NCI-H187 treated with DMSO at 0.1 percent for 48 hours (cell line): ENCODE measurements at regions not wholly inside any gene's neighbourhood (a gene's known extent, or its start where the extent isn't known, plus 50 kb on each side); places are given as distances from the start of the nearest gene placed in this dataset.
"Not testable (repeated sequence)": the region's sequence is repeated elsewhere in the genome, so short reads cannot be mapped to it uniquely, and the experiment has no call there.

Source experiments
- DNase-seq: peaks from one replicate; lab custom pipeline; 2025; lab: John Stamatoyannopoulos, UW

- DNase-seq = no peak
These were observed 58.4 kb upstream of the WAPL start for GRCh38 chr10:86579883-86580520.

DNA sequence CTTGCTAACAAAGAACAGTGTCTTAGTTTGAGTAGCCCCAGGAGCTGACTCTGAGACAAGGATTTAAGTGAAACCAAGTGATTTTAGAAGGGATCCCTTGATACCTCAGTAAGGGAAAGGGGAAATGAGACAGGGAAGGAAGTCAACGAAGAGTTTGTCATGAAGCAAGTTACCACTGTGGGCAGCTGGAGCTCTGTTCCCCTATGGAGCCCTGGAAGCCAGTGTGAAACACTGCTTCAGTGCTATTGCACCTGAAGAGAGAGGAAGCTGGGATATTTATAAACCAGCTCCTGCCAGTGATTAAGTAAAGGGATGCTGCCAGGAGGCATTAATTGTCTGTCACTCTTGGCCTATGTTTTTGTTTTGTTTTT, 58.9 kb upstream of the WAPL start:
- no peak for DNase-seq

DNA sequence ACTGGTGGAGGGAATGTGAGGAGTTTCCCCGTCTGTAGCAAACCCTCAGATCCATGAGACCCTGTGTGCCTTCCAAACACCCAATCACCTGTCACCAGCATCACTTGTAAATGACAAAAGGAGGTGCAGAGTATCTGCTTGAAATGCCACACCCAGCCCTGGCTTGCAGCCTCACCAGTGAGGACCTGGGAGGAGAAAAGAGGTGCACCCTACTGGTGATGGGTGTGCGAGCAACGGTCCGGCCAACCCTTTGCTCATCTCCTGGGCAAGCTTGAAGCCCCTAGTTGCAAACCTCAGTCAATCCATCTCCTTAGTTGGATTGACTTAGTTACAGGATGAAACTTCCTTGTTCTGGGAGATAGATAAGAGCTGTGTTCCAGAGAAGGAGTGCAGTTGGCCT, 62.4 kb upstream of the WAPL start:
- DNase-seq = no peak

DNA sequence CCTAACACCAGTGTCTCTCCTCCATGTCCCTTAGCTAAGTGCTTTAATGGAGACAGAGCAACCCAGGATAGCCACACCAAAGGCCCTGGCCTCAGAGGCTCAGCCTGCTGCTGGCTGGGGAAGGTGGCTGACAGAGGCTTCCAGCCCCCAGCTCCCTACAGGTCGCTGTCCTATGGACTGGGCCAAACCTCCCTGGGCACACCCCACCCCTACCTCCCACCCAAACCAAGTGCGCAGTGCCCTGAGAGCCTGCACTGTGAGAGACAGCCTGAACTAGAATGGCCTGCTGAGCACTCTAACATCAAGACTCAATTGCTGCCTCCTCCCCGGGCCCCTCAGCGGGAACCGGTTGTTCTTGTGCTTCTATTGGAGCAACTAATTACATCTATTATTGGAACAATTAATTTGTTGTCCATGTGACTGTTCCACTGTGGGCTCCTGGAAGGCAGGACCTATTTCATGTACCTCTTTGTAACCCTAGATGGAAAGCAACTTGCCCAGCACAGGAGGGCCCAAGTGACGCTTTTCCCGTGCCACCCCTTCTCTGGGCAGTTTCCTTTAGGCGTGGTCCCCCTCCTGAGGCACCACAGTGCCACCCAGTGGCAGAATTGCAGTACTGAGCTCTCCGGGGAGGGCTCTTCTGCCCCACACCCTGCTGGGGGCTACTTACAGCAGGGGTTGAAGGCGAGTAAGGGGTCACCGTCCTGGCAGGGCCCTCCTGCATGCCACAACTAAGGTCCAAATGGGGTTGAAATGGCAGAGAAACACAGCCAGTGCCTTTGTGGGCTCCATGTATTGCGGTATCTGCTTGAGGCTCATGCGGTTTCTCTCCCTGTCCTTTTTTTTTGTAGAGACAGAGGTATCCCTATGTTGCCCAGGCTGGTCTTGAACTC, 63.7 kb upstream of the WAPL start:
- peak; percentile 2 for DNase-seq

DNA sequence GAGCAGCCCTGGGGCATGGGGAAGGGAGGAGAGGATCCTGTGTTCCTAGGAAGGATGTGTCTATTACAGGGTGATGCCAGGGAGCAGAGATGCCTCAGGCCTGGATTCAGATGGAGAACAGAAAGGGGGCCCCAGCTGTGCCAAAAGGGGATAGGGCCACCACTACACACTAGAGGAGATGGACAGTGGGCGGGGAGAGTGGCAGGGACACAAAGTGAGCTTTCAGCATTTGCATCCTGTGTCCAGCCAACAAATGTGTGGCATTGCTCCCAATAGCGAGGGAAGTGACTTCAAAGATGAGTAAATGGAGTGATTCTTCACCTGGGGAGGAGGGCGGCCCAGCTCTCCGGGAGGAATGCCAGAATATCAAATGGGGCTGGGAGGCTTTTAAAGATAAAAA, 64.9 kb upstream of the WAPL start:
- DNase-seq = no peak

- not testable (repeated sequence) for DNase-seq
These were observed 65.6 kb upstream of the OPN4 start for GRCh38 chr10:86588781-86589180.

DNA sequence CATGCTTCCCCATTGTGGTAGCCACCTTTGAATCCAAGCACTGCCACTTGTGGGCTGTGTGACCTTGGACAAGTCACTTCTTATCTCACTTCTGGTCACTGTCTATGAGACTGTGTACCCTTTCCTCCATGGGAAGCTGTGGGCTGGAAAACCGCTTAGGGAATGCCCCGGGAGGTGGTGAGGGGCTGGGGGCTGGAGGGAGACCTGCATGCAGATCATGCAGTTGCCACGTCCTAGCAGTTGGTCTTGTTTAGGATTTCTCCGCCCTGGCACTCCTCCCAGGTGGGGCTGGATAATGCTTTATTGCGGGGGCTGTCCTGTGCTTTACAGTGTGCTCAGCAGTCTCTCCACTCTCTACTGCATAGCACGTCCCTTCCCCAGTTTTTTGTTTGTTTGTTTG, 62.9 kb upstream of the OPN4 start:
- no peak for DNase-seq

- no peak for DNase-seq
These were observed 61.9 kb upstream of the OPN4 start for GRCh38 chr10:86592413-86592812.

DNA sequence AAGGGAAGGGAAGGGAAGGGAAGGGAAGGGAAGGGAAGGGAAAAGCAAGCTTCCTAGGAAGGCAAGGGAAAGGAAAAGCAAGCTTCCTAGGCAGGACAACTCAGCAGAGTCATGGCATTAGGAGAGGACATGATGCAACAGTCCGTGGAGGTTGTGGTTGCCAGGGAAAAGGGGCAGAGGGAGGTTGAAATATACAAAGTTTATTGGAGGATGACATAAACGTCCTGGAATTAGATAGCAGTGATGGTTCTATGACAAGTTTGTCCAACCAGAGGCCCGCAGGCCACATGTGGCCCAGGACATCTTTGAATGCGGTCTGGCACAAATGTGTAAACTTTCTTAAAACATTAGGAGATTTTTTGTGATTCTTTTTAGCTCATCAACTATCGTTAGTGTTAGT, 59.8 kb upstream of the OPN4 start:
- no peak for DNase-seq

- DNase-seq = no peak
These were observed 58.9 kb upstream of the OPN4 start for GRCh38 chr10:86595496-86595895.

DNA sequence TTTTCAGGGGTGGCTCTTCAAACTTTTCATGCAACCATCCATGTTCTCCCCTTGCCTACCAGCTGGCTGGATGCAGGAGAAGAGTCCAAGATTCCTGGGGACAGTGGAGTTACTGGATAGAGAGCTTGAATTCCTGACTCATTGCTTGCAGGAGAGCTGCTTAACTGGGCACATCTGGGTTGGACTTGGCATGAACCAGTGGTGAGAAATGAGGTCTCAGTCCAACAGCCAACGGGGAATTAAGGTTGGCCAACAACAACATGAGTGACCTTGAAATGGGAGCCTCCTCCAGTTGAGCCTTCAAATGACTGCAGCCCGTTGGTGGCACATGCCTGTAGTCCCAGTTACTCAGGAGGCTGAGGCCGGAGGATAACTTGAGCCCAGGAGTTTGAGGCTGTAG, 58.1 kb upstream of the OPN4 start:
- no peak for DNase-seq

- DNase-seq = no peak
These were observed 57.0 kb upstream of the OPN4 start for GRCh38 chr10:86597306-86597705.

GRCh38 chr10:86598151-86598550, 56.2 kb upstream of the OPN4 start:
- no peak for DNase-seq

DNA sequence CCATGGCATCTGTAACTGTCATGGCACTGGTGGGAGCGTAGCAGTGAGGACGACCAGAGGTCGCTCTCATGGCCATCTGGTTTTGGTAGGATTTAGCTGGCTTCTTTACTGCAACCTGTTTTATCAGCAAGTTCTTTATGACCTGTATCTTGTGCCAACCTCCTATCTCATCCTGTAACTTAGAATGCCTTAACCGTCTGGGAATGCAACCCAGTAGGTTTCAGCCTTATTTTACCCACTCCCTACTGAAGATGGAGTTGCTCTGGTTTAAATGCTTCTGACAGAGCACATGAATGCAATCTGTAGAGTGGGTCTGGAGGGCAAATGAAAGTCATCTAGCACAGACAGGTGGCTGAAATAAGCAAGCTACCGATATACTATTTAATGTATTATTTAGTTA, 55.3 kb upstream of the OPN4 start:
- DNase-seq = no peak

DNA sequence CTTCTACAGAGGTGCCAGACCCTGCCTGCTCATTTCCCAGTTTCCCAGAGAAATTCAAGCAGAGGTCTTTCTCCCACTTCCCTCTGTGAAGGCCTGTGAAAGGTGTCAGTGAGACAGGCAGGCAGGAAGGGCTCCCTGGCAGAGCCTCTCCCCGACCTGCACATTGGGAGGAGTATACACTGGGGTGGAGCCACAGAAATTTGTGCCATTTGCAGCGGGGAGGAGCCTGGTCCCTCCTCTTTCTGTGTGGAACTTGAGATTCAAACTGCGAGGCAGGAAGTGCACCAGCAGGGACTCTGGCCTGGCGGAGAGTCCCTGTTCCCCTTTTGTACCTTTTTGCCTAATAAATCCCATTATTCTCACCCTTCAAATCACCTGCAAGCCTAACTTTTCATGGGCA, 54.6 kb upstream of the OPN4 start:
- no peak for DNase-seq

DNA sequence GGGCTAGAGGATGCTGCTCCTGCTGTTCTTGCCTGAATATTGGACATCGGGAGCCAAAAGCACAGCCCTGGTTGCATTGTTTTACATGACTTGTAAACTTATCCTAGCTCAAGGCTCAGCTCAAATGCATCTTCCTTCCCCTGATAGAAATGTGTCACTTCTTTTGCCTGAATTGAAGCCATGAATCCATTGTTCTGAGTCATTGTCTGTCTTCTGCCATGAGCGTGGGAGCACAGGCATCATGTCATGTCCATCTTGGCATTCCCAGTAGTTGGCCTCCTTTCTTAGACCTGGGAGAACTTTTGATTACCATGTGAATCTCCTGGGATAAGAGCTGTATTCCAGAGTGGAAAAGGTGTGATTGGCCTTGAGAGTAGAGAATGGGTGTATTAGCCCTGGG, 54.1 kb upstream of the OPN4 start:
- DNase-seq = no peak

GRCh38 chr10:86601956-86602602, 52.3 kb upstream of the OPN4 start:
- DNase-seq = no peak

DNA sequence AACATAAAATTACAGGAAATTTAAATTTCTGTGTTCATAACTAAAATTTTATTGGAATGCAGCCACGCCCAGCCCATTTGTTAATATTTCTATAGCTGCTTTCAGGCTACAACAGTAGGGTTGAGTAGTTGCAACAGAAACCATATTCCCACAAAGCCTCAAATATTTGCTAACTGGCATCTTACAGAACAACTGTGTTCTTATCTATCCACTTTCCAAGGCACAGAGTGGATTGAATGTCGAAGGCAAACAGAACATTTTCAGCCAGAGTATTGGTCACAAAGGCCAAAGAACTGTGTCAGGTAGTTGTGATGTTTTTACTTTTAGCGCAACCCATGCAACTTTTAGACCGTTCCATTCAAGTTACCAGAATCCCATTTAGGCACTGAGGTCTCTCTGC, 51.1 kb upstream of the OPN4 start:
- DNase-seq = no peak
